Smooth muscle cell (in vitro differentiated cells): ENCODE measurements at regions not wholly inside any gene's neighbourhood (a gene's known extent, or its start where the extent isn't known, plus 50 kb on each side); places are given as distances from the start of the nearest gene placed in this dataset.
"Not testable (repeated sequence)": the region's sequence is repeated elsewhere in the genome, so short reads cannot be mapped to it uniquely, and the experiment has no call there.

Source experiments
- DNase-seq: peaks from one replicate; lab custom pipeline; 2025; ENCODE audit not compliant: unreplicated experiment; lab: John Stamatoyannopoulos, UW
- H2AFZ ChIP-seq: fragments of 200-600 bp; sonication (generic); 2 replicates; pipeline ENCODE4 v1.6.0; 2016; ENCODE audit warnings: antibody characterized with exemption, low read depth, mild to moderate bottlenecking
- H3F3A ChIP-seq: fragments of 200-600 bp; sonication (generic); 2 replicates; pipeline ENCODE4 v1.6.0; 2017; ENCODE audit warnings: antibody characterized with exemption, low read depth
- H3K27ac ChIP-seq: fragments of 200-600 bp; sonication (generic); 2 replicates; pipeline ENCODE4 v1.5.1; 2016; ENCODE audit warnings: low read depth, mild to moderate bottlenecking
- H3K27me3 ChIP-seq: fragments of 200-600 bp; sonication (generic); 2 replicates; pipeline ENCODE4 v1.6.1; 2016; ENCODE audit warnings: low read depth, mild to moderate bottlenecking
- H3K36me3 ChIP-seq: fragments of 200-600 bp; sonication (generic); 2 replicates; pipeline ENCODE4 v1.5.1; 2016; ENCODE audit warnings: low read depth
- H3K4me1 ChIP-seq: fragments of 200-600 bp; sonication (generic); 2 replicates; pipeline ENCODE4 v1.5.1; 2016; ENCODE audit warnings: low read depth
- H3K4me2 ChIP-seq: fragments of 200-600 bp; sonication (generic); 2 replicates; pipeline ENCODE4 v1.6.0; 2016; ENCODE audit warnings: mild to moderate bottlenecking
- H3K4me3 ChIP-seq: fragments of 200-600 bp; sonication (generic); 2 replicates; pipeline ENCODE4 v1.5.1; 2016; ENCODE audit warnings: mild to moderate bottlenecking
- H3K79me2 ChIP-seq: fragments of 200-600 bp; sonication (generic); 2 replicates; pipeline ENCODE4 v1.6.0; 2016; ENCODE audit warnings: low read depth, mild to moderate bottlenecking
- H3K9ac ChIP-seq: fragments of 200-600 bp; sonication (generic); 2 replicates; pipeline ENCODE4 v1.6.0; 2016; ENCODE audit warnings: low read depth
- H3K9me3 ChIP-seq: fragments of 200-600 bp; sonication (generic); replicated peaks from 2 replicates; pipeline ENCODE4 v1.5.1; 2016; ENCODE audit warnings: low read depth
- H4K20me1 ChIP-seq: fragments of 200-600 bp; sonication (generic); 2 replicates; pipeline ENCODE4 v1.6.0; 2016; ENCODE audit warnings: low read depth
- CTCF ChIP-seq: fragments of 200-600 bp; sonication (generic); IDR thresholded peaks from 2 replicates; pipeline ENCODE4 v1.5.1; 2017; ENCODE audit warnings: borderline replicate concordance, mild to moderate bottlenecking, antibody characterized with exemption; ENCODE audit not compliant: insufficient read depth, poor library complexity, severe bottlenecking
- WGBS: methylation state at CpG from one replicate; pipeline ENCODE4 v1.1.7; 2016; ENCODE audit warnings: low lambda C conversion rate; 5-methylcytosine and 5-hydroxymethylcytosine counted together

GRCh38 chr16:88131256-88131655 is 180.0 kb downstream of the BANP start:
- H3K79me2 ChIP-seq, result no peaks in the 10 kb centered on the region
- DNase-seq, result no peak

GRCh38 chr16:88131966-88132365 is 180.7 kb downstream of the BANP start:
- Histone ChIP-seq H2AFZ (no peak overlapping the region), H3K4me2 (no peak overlapping the region), H3K27ac (no peak overlapping the region), H3K79me2 (no peaks in the 10 kb centered on the region), H3K36me3 (no peaks in the 10 kb centered on the region), H3K9me3 (no peaks in the 10 kb centered on the region), H3K9ac (no peak overlapping the region), H3F3A (no peaks in the 10 kb centered on the region), H4K20me1 (no peaks in the 10 kb centered on the region), H3K4me1 (no peaks in the 10 kb centered on the region), H3K27me3 (no peaks in the 10 kb centered on the region), H3K4me3 (no peak overlapping the region)
- no peak for DNase-seq
- TF ChIP-seq CTCF, result no peak
- 97% methylated on average over 21 of the region's 26 CpGs for WGBS

More at GRCh38 chr16:88131256-88131655, 180.0 kb downstream of the BANP start:
- no peak for TF ChIP-seq CTCF
- H4K20me1 ChIP-seq, result no peaks in the 10 kb centered on the region
- H3K27me3 ChIP-seq, result no peaks in the 10 kb centered on the region
- H3K4me2 ChIP-seq, result no peak overlapping the region
- no peaks in the 10 kb centered on the region for H3F3A ChIP-seq
- 96% methylated on average over 15 of the region's 15 CpGs for WGBS
- no peak overlapping the region for H3K27ac ChIP-seq
- no peaks in the 10 kb centered on the region for H3K9me3 ChIP-seq
- H3K4me1 ChIP-seq, result no peaks in the 10 kb centered on the region
- no peak overlapping the region for H2AFZ ChIP-seq
- no peak overlapping the region for H3K9ac ChIP-seq
- H3K4me3 ChIP-seq, result no peak overlapping the region
- no peaks in the 10 kb centered on the region for H3K36me3 ChIP-seq

GRCh38 chr16:88132836-88133506 is 181.7 kb downstream of the BANP start:
- Histone ChIP-seq H3K4me1 (no peaks in the 10 kb centered on the region), H4K20me1 (no peaks in the 10 kb centered on the region), H3K27ac (no peak overlapping the region), H3K9ac (no peak overlapping the region), H3K27me3 (no peaks in the 10 kb centered on the region), H3K36me3 (no peaks in the 10 kb centered on the region), H3F3A (no peaks in the 10 kb centered on the region), H2AFZ (no peak overlapping the region), H3K9me3 (no peaks in the 10 kb centered on the region), H3K4me2 (no peak overlapping the region), H3K4me3 (no peak overlapping the region), H3K79me2 (no peaks in the 10 kb centered on the region)
- TF ChIP-seq CTCF, result no peak
- DNase-seq, result no peak
- WGBS, result 93% methylated on average over 27 of the region's 27 CpGs

- Histone ChIP-seq H3F3A (no peaks in the 10 kb centered on the region), H3K27me3 (no peaks in the 10 kb centered on the region), H4K20me1 (no peaks in the 10 kb centered on the region), H3K4me1 (no peaks in the 10 kb centered on the region), H3K4me2 (no peak overlapping the region), H3K79me2 (no peaks in the 10 kb centered on the region), H3K9me3 (no peaks in the 10 kb centered on the region), H3K9ac (no peak overlapping the region), H2AFZ (no peak overlapping the region), H3K4me3 (no peak overlapping the region), H3K36me3 (no peaks in the 10 kb centered on the region), H3K27ac (no peak overlapping the region)
- no peak for TF ChIP-seq CTCF
- 97% methylated on average over 4 of the region's 4 CpGs for WGBS
- DNase-seq, result no peak
Observed at GRCh38 chr16:88133507-88133843, 182.2 kb downstream of the BANP start.

GRCh38 chr16:88134172-88134898 is 183.1 kb downstream of the BANP start:
- H3K4me1 ChIP-seq, H3K27me3 ChIP-seq, H3K27ac ChIP-seq, H3K4me2 ChIP-seq, H3K4me3 ChIP-seq, H3F3A ChIP-seq, H3K36me3 ChIP-seq, H4K20me1 ChIP-seq, H2AFZ ChIP-seq, H3K9ac ChIP-seq, DNase-seq, H3K79me2 ChIP-seq, H3K9me3 ChIP-seq: not testable (repeated sequence)
- 94% methylated on average over 21 of the region's 21 CpGs for WGBS
